Bronchial epithelial cell (primary cell): ENCODE measurements at regions not wholly inside any gene's neighbourhood (a gene's known extent, or its start where the extent isn't known, plus 50 kb on each side); places are given as distances from the start of the nearest gene placed in this dataset.

Source experiments
- DNase-seq: peaks from one replicate; pipeline ENCODE4 v3.0.0-alpha.2; 2010; ENCODE audit warnings: low read depth
- FAIRE-seq: peaks from 2 replicates; lab custom pipeline; 2011; peaks lifted over from hg19 to GRCh38; lab: Jason Lieb, UNC
- H3K27me3 ChIP-seq: 2 replicates; pipeline ENCODE4 v1.5.1; 2011; ENCODE audit warnings: low read length; ENCODE audit not compliant: control insufficient read depth, insufficient read depth
- H3K36me3 ChIP-seq: 2 replicates; pipeline ENCODE4 v1.5.1; 2011; ENCODE audit warnings: low read length; ENCODE audit not compliant: control insufficient read depth, insufficient read depth
- H3K4me3 ChIP-seq: 2 replicates; pipeline ENCODE4 v1.5.1; 2011; ENCODE audit warnings: mild to moderate bottlenecking, low read depth, low read length, control low read depth
- TF ChIP-seq, protein P1 (sequence below): IDR thresholded peaks from 2 replicates; pipeline ENCODE4 v1.5.1; 2011; ENCODE audit warnings: mild to moderate bottlenecking, moderate library complexity, low read length, control low read depth, inconsistent platforms; ENCODE audit not compliant: insufficient read depth, severe bottlenecking

DNA sequence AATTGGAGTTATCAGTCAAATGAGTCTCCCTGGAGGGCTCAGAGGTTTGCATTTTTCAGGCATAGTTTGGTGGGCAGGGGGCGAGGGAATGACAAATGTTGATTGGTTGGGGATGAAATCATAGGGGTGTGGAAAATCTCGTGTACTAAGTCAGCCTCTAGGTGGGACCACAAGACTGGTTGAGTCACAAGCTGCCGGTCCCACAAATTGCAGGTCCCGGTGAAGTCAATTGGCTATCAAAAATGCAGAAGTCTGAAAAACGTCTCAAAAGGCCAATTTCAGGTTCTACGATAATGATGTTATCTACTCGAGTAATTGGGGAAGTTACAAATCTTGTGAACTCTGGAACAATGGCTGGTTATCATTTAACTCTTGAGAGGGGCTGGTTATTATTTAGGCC is 98.8 kb upstream of the DHX15 start:
- Histone ChIP-seq H3K4me3 (no peak overlapping the region), H3K27me3 (no peaks in the 10 kb centered on the region), H3K36me3 (no peaks in the 10 kb centered on the region)
- no peak for DNase-seq
- no peak for FAIRE-seq
- TF ChIP-seq, protein P1, sequence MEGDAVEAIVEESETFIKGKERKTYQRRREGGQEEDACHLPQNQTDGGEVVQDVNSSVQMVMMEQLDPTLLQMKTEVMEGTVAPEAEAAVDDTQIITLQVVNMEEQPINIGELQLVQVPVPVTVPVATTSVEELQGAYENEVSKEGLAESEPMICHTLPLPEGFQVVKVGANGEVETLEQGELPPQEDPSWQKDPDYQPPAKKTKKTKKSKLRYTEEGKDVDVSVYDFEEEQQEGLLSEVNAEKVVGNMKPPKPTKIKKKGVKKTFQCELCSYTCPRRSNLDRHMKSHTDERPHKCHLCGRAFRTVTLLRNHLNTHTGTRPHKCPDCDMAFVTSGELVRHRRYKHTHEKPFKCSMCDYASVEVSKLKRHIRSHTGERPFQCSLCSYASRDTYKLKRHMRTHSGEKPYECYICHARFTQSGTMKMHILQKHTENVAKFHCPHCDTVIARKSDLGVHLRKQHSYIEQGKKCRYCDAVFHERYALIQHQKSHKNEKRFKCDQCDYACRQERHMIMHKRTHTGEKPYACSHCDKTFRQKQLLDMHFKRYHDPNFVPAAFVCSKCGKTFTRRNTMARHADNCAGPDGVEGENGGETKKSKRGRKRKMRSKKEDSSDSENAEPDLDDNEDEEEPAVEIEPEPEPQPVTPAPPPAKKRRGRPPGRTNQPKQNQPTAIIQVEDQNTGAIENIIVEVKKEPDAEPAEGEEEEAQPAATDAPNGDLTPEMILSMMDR: no peak

DNA sequence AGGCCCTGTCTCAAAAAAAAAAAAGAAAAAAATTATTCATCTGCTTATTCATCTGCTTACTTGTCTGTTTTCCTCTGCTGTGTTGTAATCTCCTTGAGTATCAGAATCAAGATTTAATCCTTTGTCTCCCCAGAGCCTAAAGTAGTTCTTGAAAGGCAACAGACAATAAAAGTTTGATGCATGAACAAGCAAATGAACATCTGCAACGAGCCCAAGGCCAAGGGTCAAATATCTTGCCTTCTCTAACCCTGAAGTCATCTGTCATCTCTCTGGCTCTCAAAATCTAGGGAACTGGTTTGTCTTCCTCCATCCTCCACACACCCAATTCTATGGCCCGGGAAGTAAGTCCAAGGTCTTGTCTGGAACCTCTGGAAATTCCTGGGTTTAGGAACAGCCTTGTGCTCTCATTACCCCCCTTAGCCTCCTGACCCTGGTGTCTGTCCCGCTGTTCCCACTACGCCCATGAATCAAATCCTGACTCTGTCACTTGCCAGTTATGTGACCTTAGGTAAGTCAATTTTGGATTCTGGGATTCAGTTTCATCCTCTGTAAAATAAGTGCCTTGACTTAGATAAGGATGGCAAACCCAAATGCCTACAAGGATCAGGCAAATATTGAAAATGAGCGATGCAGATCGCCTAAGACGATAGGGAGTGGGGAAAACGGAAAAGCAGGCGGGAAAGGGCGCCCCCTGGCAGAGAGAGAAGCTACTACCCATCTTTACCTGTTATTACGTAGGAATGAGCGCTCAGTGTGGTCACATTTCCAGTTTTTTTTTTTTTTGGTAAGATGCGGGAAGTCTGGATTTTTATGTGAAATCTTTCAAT is 102.7 kb upstream of the DHX15 start:
- TF ChIP-seq, protein P1: peak; percentile 66
- peak; percentile 35 for DNase-seq
- no peak for FAIRE-seq
- H3K36me3 ChIP-seq: no peaks in the 10 kb centered on the region
- no peaks in the 10 kb centered on the region for H3K27me3 ChIP-seq
- no peak overlapping the region for H3K4me3 ChIP-seq

DNA sequence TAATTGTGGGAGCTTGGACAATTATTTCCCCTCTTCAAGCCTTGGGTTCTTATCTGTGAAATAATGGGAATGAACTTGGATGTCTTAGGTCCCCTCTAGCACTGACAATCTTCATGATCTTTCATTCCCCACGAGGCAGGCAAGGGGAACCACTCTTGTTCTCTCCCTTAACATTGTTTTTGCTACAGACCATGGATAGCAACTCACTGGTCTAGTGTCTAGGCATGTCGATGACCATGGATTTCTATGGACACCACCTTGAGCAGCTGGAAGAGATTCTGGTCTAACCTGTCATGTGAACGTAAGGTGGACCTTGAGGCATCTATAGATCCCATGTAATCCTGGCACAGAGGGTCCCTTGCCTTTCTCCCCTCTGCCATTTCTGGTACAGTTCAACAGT is 104.1 kb upstream of the DHX15 start:
- H3K4me3 ChIP-seq: no peak overlapping the region
- TF ChIP-seq, protein P1: no peak
- DNase-seq: no peak
- no peaks in the 10 kb centered on the region for H3K36me3 ChIP-seq
- peak; percentile 70 for FAIRE-seq
- no peaks in the 10 kb centered on the region for H3K27me3 ChIP-seq

DNA sequence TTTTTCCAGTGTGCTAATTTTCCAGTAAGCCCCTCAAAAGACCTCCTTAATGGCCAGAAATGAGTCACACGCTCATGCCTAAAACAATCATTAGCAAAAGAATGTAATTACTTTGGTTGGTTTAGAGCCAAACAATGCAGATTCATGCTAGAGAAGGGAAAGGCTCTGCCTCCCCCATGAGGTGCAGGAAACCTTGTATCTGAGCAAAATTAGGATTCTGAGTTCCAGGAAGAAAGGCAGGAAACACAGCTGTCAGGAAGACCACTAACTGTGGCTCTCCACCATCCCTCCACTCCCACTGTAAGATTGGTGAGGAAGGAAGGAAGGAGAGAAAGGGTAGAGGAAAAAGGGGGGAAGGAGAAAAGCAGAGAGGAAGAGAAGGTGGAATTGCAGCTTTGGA is 104.9 kb upstream of the DHX15 start:
- TF ChIP-seq, protein P1: no peak
- Histone ChIP-seq H3K27me3 (no peaks in the 10 kb centered on the region), H3K36me3 (no peaks in the 10 kb centered on the region), H3K4me3 (no peak overlapping the region)
- FAIRE-seq: no peak
- DNase-seq: no peak

DNA sequence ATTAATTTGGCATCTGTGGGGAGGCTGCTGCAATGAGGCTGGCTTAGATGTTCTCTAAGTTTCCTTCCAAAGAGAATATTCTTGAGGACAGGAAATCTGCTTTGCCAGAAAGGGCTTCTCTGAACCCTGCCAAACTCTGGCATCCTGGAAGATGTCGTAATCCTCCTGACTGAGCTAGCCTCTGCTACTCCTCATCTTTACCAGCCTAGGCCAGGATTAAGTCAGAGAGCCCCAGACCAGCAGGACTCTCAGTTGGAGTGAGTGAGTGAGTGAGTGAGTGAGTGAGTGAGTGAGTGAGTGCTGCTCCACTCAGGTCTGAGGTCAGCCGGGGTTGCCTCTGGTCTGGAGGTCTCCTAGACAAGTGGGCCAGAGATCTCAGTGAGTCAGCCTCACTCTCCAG is 104.9 kb upstream of the SOD3 start:
- TF ChIP-seq, protein P1: no peak
- no peak for FAIRE-seq
- no peak overlapping the region for H3K4me3 ChIP-seq
- H3K27me3 ChIP-seq: no peaks in the 10 kb centered on the region
- no peaks in the 10 kb centered on the region for H3K36me3 ChIP-seq
- DNase-seq: peak; percentile 30
